ENCODE measurements at regions not wholly inside any gene's neighbourhood (a gene's known extent, or its start where the extent isn't known, plus 50 kb on each side); places are given as distances from the start of the nearest gene placed in this dataset.

- no peaks in the 10 kb centered on the region for H3K27me3 ChIP-seq (ENCODE audit: insufficient read depth, low read length)
- no peak overlapping the region for H4K8ac ChIP-seq (replicated peaks; ENCODE audit: insufficient read length, low read depth, low read length)
- no peak overlapping the region for H3K56ac ChIP-seq (ENCODE audit: insufficient read length, low read depth, low read length)
- H3K27ac Mint-ChIP-seq: no peak overlapping the region
- H3K4me2 ChIP-seq (ENCODE audit: insufficient read depth, insufficient read length, low read length): no peak overlapping the region
- H4K20me1 ChIP-seq (ENCODE audit: control insufficient read depth, insufficient read depth, insufficient read length): no peaks in the 10 kb centered on the region
- TF ChIP-seq, protein P1, sequence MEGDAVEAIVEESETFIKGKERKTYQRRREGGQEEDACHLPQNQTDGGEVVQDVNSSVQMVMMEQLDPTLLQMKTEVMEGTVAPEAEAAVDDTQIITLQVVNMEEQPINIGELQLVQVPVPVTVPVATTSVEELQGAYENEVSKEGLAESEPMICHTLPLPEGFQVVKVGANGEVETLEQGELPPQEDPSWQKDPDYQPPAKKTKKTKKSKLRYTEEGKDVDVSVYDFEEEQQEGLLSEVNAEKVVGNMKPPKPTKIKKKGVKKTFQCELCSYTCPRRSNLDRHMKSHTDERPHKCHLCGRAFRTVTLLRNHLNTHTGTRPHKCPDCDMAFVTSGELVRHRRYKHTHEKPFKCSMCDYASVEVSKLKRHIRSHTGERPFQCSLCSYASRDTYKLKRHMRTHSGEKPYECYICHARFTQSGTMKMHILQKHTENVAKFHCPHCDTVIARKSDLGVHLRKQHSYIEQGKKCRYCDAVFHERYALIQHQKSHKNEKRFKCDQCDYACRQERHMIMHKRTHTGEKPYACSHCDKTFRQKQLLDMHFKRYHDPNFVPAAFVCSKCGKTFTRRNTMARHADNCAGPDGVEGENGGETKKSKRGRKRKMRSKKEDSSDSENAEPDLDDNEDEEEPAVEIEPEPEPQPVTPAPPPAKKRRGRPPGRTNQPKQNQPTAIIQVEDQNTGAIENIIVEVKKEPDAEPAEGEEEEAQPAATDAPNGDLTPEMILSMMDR (conservative IDR thresholded peaks at IDR 0.05): no peak
- H2AFZ ChIP-seq (ENCODE audit: low read length): no peak overlapping the region
- no peaks in the 10 kb centered on the region for H3K23me2 ChIP-seq (ENCODE audit: insufficient read length, low read depth, low read length, poor library complexity, severe bottlenecking)
- no peaks in the 10 kb centered on the region; the same call in 1 of the 2 replicates for H3K27me3 Mint-ChIP-seq (ENCODE audit: low read depth)
- H2BK12ac ChIP-seq (ENCODE audit: insufficient read length, low read depth, low read length): no peak overlapping the region
- peaks cover 4 to 20% (median 9%) of the 10 kb centered on the region in 3 experiments; a peak in 5 of 7 replicates for H3K36me3 Mint-ChIP-seq (ENCODE audit: insufficient read depth in 1 of 3, low read depth in 3 of 3)
- no peak overlapping the region for H2BK15ac ChIP-seq (ENCODE audit: low read depth, low read length)
- H2BK5ac ChIP-seq (ENCODE audit: insufficient read length, low read length): no peak overlapping the region
- H3T11ph ChIP-seq (ENCODE audit: low read length): no peak overlapping the region
- no peak overlapping the region for H3K4ac ChIP-seq (ENCODE audit: low read depth, low read length)
- H3K79me2 ChIP-seq (ENCODE audit: insufficient read depth, low read length): no peaks in the 10 kb centered on the region
- H2AK5ac ChIP-seq (ENCODE audit: insufficient read length, low read length): no peak overlapping the region
- peaks cover 21 to 26% of the 10 kb centered on the region in 2 experiments for H3K9me3 Mint-ChIP-seq
- no peak for DNase-seq
- H3K79me1 ChIP-seq (ENCODE audit: insufficient read depth, low read depth, low read length, poor library complexity, severe bottlenecking): no peaks in the 10 kb centered on the region
- no peak overlapping the region for H2BK120ac ChIP-seq (ENCODE audit: low read depth, low read length, poor library complexity, severe bottlenecking)
- no peak overlapping the region for H3K9ac ChIP-seq (ENCODE audit: extremely low read depth, insufficient read length, low read length)
- no peak overlapping the region for H3K18ac ChIP-seq (ENCODE audit: insufficient read length, low read depth, low read length)
- no peak overlapping the region; the same call in 1 of the 2 replicates for H3K14ac ChIP-seq (ENCODE audit: insufficient read depth, low read length)
- no peak overlapping the region for H4K91ac ChIP-seq (ENCODE audit: insufficient read length, low read depth, low read length)
- H3K4me3 Mint-ChIP-seq: no peak overlapping the region
- no peak overlapping the region for H3K27ac ChIP-seq (ENCODE audit: insufficient read length, low read depth, low read length)
- H3K23ac ChIP-seq (ENCODE audit: insufficient read length, low read depth, low read length): no peak overlapping the region
- no peak overlapping the region for H2BK20ac ChIP-seq (ENCODE audit: low read depth, low read length, poor library complexity, severe bottlenecking)
- H4K5ac ChIP-seq (ENCODE audit: insufficient read length, low read depth, low read length): no peak overlapping the region
- H3K9me3 ChIP-seq (ENCODE audit: control insufficient read depth, low read depth, low read length): no peaks in the 10 kb centered on the region
- H3K4me1 Mint-ChIP-seq: no peaks in the 10 kb centered on the region; a peak in 1 of 4 replicates
- no peaks in the 10 kb centered on the region for H3K4me1 ChIP-seq (ENCODE audit: insufficient read depth, low read length)
Measured at GRCh38 chr11:15673408-15673831, 558.7 kb downstream of the INSC start.

All from H9 (cell line).